Stimulated activated CD4-positive, alpha-beta T cell treated with anti-CD3 and anti-CD28 coated beads, TNF-alpha, amount 100 ng/mL, for 24 hours (primary cell): ENCODE measurements at regions not wholly inside any gene's neighbourhood (a gene's known extent, or its start where the extent isn't known, plus 50 kb on each side); places are given as distances from the start of the nearest gene placed in this dataset.

Experiments used
- DNase-seq, 3 experiments: peaks; one replicate each; pipeline ENCODE4 v3.0.0-alpha.2; 2020; ENCODE audit warnings: low read depth in 3 of 3

DNA sequence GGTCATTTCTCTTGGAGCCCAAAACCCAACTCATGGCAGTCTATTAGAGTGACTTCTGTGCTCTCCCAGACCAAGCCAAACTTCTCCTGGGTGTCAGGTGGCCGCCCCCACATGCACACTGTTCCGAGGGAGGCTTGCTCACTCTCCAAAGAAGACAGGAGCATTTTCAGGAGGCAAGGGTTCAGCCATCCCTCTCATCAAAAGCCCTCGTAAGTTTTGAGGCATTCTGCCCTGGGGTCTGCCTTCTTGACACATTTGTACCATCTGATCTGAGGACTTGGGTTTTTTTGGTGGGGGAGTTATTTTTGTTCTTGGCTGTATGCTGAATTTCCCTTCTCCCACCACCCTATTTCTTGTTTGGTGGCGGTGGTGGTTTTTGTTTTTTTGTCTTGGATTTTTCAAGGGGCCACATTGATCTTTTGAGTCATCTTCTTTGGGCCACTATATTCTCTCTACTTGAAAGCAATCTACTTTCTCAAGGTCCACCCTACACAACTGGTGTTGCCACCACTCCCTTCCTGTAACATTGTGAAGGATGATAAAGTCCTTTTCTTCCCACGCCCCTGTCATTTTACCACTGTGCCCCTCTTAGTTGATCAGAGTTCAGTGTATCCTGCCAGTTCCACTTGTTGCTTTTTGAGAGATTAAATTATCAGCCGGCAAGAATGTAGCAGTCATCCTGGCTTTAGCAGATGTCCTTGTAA, 255.8 kb downstream of the CYP26B1 start:
- no peak for DNase-seq

GRCh38 chr2:71891155-71891554, 256.5 kb downstream of the CYP26B1 start:
- DNase-seq: no peak

DNA sequence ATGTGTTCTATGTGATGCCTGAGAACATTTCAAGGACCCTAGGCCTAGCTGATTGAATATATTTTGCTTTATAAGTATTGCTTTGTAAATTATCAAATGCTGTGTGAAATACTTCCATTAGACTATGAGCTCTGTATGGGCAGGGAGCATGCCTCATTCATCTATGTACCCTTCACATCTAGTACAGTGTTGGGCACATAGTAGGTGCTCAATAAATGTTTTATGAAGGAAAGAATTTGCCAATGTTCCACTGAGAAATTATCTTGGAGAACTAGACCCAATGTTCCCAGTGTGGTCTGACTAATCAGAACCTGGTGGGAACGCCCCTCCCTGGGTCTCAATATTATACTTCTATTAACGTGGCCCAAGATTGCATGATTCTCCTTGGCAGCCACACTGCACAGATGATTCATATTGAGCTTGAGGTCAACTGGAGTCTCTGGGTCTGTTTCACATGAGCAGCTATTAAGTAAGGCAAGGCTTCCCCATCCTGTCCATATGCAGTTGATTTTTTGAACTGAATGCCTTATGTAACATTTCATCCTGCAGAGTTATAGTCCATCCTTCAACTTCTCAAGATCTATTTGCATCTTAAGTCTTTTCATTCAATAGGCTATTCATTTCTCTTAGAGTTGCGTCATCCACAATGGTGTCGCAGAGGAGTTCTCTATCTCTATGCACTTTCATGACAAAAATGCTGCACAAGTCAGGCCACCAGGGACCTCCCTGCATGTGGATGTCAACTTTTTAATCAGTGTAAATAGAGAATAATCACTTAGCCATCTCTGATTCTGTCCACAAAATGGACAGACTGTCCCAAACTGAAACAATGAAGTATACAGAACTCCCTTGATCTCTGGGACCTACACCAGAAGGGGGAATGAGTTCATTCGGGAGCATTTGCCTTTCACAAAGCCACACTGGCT, 257.6 kb downstream of the CYP26B1 start:
- DNase-seq: no peak

- DNase-seq: no peak
These were observed 258.8 kb downstream of the CYP26B1 start for GRCh38 chr2:71888751-71889445.

GRCh38 chr2:71887196-71887595, 260.5 kb downstream of the CYP26B1 start:
- DNase-seq: no peak

- DNase-seq: no peak
These were observed 261.4 kb downstream of the CYP26B1 start for GRCh38 chr2:71886241-71886640.

- no peak for DNase-seq
These were observed 263.2 kb downstream of the CYP26B1 start for GRCh38 chr2:71884303-71885042.

DNA sequence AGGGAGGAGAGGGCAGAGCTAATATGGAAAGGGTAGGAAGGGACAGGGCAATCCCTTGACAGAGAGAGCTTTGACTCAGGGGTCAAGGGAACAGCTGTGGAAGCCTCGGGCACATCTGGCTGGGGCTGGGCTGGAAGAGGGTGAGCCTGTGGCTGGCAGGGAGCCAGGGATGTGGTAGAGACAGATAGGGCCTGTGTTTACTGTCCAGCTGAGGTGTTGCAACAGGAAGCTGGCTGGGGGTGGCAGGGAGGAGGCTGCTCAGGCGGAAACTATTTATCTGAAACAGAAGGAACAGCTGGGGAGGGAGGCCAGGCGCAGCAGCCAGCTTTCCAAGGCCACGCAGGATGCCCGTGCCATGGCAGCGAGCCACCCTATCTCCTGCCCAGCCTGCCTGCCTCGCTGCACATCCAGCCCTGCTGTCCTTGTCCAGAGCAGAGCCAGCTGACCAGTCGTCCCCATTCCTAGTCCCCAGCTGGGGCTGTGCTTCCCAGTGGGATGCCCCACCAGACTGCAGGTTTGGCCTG, 264.7 kb downstream of the CYP26B1 start:
- DNase-seq: no peak

GRCh38 chr2:71882236-71882946, 265.3 kb downstream of the CYP26B1 start:
- DNase-seq: no peak

DNA sequence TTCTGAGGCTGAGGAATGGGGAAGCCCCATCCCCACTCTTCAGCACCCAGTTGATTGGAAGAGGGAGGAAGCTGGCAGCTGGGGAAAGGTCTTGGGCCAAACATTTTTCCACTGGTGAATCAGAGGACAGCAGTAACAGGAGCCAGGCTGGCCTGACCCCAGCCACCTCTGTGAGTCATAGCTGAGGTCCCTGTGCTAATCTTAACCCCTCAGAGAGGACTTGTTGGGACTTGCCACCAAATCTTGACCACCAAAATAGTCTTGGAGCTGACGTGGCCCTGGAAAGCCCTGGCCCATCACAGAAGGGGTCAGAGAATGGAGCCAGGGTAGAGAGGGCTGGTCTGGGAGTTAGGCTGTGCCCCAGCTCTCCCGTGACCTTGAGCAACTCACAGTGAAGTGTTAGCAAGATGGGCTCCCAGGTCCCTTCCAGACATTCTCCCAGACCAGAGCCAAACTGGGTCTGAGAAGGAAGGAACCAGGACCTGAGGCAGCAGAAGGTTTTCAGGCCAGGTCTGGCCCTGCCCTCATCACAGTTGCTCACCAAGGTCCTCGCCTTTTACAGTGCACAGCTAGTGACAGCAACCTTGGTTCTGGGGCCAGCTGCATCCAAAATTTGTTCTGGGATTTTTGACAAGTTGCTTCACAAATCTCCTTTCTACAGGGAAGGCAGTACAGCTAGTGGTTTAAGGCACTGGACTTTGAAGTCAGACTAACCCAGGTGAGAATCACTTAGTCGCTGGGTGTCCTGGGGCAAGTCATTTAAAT, 266.6 kb downstream of the CYP26B1 start:
- no peak for DNase-seq

DNA sequence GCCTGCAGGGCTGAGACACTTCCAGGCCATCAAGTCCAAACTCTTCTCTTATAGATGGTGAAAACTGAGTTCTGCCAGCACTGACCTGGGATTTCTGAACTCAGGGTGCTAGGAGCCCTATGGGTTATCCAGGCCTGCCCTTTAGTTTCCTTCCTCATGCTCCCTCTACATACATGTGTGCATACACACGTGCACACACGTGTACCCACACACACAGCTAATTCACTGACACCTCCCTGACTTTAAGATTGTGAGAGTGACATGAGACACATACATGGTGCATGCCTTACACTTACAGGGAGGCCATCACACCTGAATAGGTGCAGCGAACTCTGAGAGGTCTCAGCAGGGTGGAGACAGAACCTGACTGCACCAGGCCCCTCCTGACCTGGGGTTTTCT, 267.4 kb downstream of the CYP26B1 start:
- DNase-seq: no peak

- no peak for DNase-seq
These were observed 268.0 kb downstream of the CYP26B1 start for GRCh38 chr2:71879509-71880184.

GRCh38 chr2:71878626-71879508, 268.8 kb downstream of the CYP26B1 start:
- no peak for DNase-seq

- DNase-seq: no peak
These were observed 270.0 kb downstream of the CYP26B1 start for GRCh38 chr2:71877636-71878035.

- DNase-seq: no peak
These were observed 270.9 kb downstream of the CYP26B1 start for GRCh38 chr2:71876542-71877451.

- DNase-seq: no peak
These were observed 275.1 kb downstream of the CYP26B1 start for GRCh38 chr2:71872466-71873051.

- no peak for DNase-seq
These were observed 282.2 kb downstream of the CYP26B1 start for GRCh38 chr2:71865391-71865965.
